Type B pancreatic cell (in vitro differentiated cells): ENCODE measurements at regions not wholly inside any gene's neighbourhood (a gene's known extent, or its start where the extent isn't known, plus 50 kb on each side); places are given as distances from the start of the nearest gene placed in this dataset.

Experiments
- DNase-seq: peaks from one replicate; pipeline ENCODE4 v3.0.0; 2021; ENCODE audit warnings: mixed read lengths; ENCODE audit not compliant: unreplicated experiment; ENCODE audit errors: extremely low spot score
- H3K27ac Mint-ChIP-seq: 2 replicates; pipeline ENCODE4 v1.8.0; 2021; ENCODE audit warnings: mild to moderate bottlenecking, mixed read lengths
- H3K27me3 Mint-ChIP-seq: 2 replicates; pipeline ENCODE4 v1.8.0; 2021; ENCODE audit warnings: mixed read lengths
- H3K36me3 Mint-ChIP-seq: 2 replicates; pipeline ENCODE4 v1.8.0; 2021; ENCODE audit warnings: mixed read lengths
- H3K4me1 Mint-ChIP-seq: one replicate; pipeline ENCODE4 v1.8.0; 2021; ENCODE audit warnings: mixed read lengths; ENCODE audit not compliant: unreplicated experiment
- H3K4me3 Mint-ChIP-seq: 2 replicates; pipeline ENCODE4 v1.8.0; 2021; ENCODE audit warnings: mild to moderate bottlenecking, mixed read lengths
- H3K9me3 Mint-ChIP-seq: 2 replicates; pipeline ENCODE4 v1.8.0; 2021; ENCODE audit warnings: mixed read lengths
- TF ChIP-seq, protein P1 (sequence below): fragments of 200-600 bp; sonication (generic); conservative IDR thresholded peaks from 2 replicates; pipeline ENCODE4 v1.5.0; 2021; ENCODE audit warnings: antibody characterized with exemption, mild to moderate bottlenecking

- DNase-seq, result no peak
- Mint-ChIP-seq H3K9me3 (no peaks in the 10 kb centered on the region), H3K27ac (no peak overlapping the region), H3K36me3 (no peaks in the 10 kb centered on the region), H3K4me1 (no peaks in the 10 kb centered on the region), H3K4me3 (no peak overlapping the region), H3K27me3 (peaks cover 7% of the 10 kb centered on the region)
- TF ChIP-seq, protein P1, sequence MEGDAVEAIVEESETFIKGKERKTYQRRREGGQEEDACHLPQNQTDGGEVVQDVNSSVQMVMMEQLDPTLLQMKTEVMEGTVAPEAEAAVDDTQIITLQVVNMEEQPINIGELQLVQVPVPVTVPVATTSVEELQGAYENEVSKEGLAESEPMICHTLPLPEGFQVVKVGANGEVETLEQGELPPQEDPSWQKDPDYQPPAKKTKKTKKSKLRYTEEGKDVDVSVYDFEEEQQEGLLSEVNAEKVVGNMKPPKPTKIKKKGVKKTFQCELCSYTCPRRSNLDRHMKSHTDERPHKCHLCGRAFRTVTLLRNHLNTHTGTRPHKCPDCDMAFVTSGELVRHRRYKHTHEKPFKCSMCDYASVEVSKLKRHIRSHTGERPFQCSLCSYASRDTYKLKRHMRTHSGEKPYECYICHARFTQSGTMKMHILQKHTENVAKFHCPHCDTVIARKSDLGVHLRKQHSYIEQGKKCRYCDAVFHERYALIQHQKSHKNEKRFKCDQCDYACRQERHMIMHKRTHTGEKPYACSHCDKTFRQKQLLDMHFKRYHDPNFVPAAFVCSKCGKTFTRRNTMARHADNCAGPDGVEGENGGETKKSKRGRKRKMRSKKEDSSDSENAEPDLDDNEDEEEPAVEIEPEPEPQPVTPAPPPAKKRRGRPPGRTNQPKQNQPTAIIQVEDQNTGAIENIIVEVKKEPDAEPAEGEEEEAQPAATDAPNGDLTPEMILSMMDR, result peak; percentile 95
Observed at GRCh38 chr19:28710278-28710677, 502.7 kb downstream of the UQCRFS1 start.

DNA sequence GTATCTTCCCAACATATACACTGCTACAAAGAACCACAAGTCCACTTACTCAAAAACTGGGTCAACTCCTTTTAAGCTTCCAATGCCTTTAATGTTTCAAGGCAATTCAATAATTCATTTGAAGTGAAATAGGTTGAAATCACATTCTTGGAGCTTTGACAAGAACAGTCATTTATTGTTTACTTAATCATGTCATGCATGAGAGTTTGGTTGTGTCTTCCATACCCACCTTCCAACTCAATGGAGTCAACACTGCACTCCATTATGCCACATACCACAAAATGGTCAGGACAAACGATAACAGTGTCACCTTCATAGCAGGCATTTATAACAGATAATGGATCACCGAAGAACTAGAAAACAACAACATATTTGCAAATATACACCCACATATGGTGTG, 506.3 kb downstream of the UQCRFS1 start:
- Mint-ChIP-seq H3K27ac (no peak overlapping the region), H3K27me3 (peaks cover 7% of the 10 kb centered on the region), H3K9me3 (no peaks in the 10 kb centered on the region), H3K4me3 (no peak overlapping the region), H3K36me3 (no peaks in the 10 kb centered on the region), H3K4me1 (no peaks in the 10 kb centered on the region)
- no peak for DNase-seq
- TF ChIP-seq, protein P1, result no peak

- Mint-ChIP-seq H3K9me3 (no peaks in the 10 kb centered on the region), H3K27ac (no peak overlapping the region), H3K36me3 (no peaks in the 10 kb centered on the region), H3K4me1 (no peaks in the 10 kb centered on the region), H3K4me3 (no peak overlapping the region), H3K27me3 (peaks cover 7% of the 10 kb centered on the region)
- TF ChIP-seq, protein P1, result peak; percentile 67
- DNase-seq, result no peak
Observed at GRCh38 chr19:28705008-28705407, 507.9 kb downstream of the UQCRFS1 start.

- Mint-ChIP-seq H3K27ac (no peak overlapping the region), H3K9me3 (no peaks in the 10 kb centered on the region), H3K4me1 (no peaks in the 10 kb centered on the region), H3K4me3 (no peak overlapping the region), H3K36me3 (no peaks in the 10 kb centered on the region), H3K27me3 (peaks cover 7% of the 10 kb centered on the region)
- TF ChIP-seq, protein P1, result no peak
- no peak for DNase-seq
Observed at GRCh38 chr19:28703400-28703956, 509.5 kb downstream of the UQCRFS1 start.

GRCh38 chr19:28701491-28701890, 511.5 kb downstream of the UQCRFS1 start:
- no peaks in the 10 kb centered on the region for H3K36me3 Mint-ChIP-seq
- H3K27ac Mint-ChIP-seq, result no peak overlapping the region
- TF ChIP-seq, protein P1, result no peak
- no peaks in the 10 kb centered on the region for H3K4me1 Mint-ChIP-seq
- no peaks in the 10 kb centered on the region for H3K9me3 Mint-ChIP-seq
- H3K4me3 Mint-ChIP-seq, result no peak overlapping the region
- no peak for DNase-seq
- no peaks in the 10 kb centered on the region for H3K27me3 Mint-ChIP-seq

GRCh38 chr19:28700176-28700575, 512.8 kb downstream of the UQCRFS1 start:
- Mint-ChIP-seq H3K4me3 (no peak overlapping the region), H3K36me3 (no peaks in the 10 kb centered on the region), H3K4me1 (no peaks in the 10 kb centered on the region), H3K27me3 (no peaks in the 10 kb centered on the region), H3K27ac (no peak overlapping the region), H3K9me3 (no peaks in the 10 kb centered on the region)
- TF ChIP-seq, protein P1, result no peak
- no peak for DNase-seq
